Mesodermal cell (in vitro differentiated cells): ENCODE measurements at regions not wholly inside any gene's neighbourhood (a gene's known extent, or its start where the extent isn't known, plus 50 kb on each side); places are given as distances from the start of the nearest gene placed in this dataset.
"Not testable (repeated sequence)": the region's sequence is repeated elsewhere in the genome, so short reads cannot be mapped to it uniquely, and the experiment has no call there.

Source experiments
- H3K27ac ChIP-seq: 2 replicates; pipeline ENCODE4 v1.7.0; 2013; ENCODE audit warnings: mild to moderate bottlenecking, low read depth, low read length, moderate library complexity; ENCODE audit not compliant: severe bottlenecking
- H3K36me3 ChIP-seq: 2 replicates; pipeline ENCODE4 v1.7.1; 2013; ENCODE audit warnings: mild to moderate bottlenecking, low read length, moderate library complexity; ENCODE audit not compliant: control insufficient read depth, insufficient read depth
- H3K4me1 ChIP-seq: one replicate; pipeline ENCODE4 v1.7.1; 2013; ENCODE audit warnings: mild to moderate bottlenecking, low read length; ENCODE audit not compliant: insufficient read depth, control insufficient read depth, poor library complexity, severe bottlenecking
- H3K4me3 ChIP-seq: 2 replicates; pipeline ENCODE4 v1.7.0; 2013; ENCODE audit warnings: low read length, control low read depth, mild to moderate bottlenecking; ENCODE audit not compliant: insufficient read depth, poor library complexity, severe bottlenecking; ENCODE audit errors: extremely low read depth
- H3K9me3 ChIP-seq: 2 replicates; pipeline ENCODE4 v1.7.1; 2013; ENCODE audit warnings: mild to moderate bottlenecking, low read length, moderate library complexity; ENCODE audit not compliant: control insufficient read depth
- WGBS, 2 experiments: methylation state at CpG; one replicate each; pipeline ENCODE4 v1.1.5; 2013; ENCODE audit warnings: missing lambda C conversion rate in 2 of 2; ENCODE audit not compliant: insufficient coverage in 2 of 2; 5-methylcytosine and 5-hydroxymethylcytosine counted together

DNA sequence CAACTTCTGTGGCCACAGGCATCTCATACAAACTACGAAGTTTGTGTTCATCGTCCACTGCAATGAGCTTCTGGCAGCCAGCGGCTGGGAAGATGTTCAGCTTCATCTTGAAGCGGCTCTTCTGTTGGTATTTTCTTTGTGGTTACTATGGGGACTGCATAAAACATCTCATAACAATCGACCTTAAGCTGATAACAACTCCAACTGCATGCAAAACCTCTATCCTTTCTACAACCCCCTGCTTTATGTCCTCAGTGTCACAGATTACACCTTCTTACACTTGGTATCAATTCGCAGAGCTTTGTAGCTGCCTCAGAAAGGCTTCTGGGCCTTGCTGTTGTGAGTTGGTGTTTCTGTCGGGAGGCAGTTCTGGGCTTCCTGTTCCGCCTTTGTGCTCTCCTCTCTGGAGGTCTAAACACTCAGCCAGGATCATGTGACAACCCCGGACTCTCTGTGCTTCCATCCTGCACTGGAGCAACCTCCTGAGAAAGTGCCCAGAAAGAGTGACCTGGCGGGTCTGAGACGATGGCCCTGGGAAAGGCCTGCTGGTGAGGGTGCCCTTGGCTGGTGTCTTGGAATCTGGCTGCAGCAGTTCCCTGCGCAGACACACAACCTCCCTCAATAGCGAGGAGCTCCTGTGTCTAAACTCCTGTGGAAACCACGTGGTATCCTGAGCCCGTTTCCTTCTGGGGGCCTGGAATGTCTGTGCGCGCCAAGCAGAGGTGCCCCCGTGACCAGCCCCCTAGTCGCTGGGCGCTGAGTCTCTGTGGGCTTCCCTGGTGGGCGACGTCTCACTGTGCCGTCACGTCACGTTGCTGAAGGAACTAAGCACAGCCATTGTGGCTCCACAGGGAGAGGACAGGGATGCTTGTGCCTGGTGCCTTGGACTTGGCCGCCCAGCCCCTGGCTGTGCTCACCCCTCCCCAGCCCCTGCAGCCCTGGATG, 339.6 kb downstream of the ADGRD1 start:
- 84 to 87% methylated on average over 19 of the region's 26 CpGs for WGBS, 2 experiments
- H3K9me3 ChIP-seq, H3K4me1 ChIP-seq, H3K36me3 ChIP-seq, H3K4me3 ChIP-seq: not testable (repeated sequence)
- H3K27ac ChIP-seq: peak overlapping the region; percentile 29

DNA sequence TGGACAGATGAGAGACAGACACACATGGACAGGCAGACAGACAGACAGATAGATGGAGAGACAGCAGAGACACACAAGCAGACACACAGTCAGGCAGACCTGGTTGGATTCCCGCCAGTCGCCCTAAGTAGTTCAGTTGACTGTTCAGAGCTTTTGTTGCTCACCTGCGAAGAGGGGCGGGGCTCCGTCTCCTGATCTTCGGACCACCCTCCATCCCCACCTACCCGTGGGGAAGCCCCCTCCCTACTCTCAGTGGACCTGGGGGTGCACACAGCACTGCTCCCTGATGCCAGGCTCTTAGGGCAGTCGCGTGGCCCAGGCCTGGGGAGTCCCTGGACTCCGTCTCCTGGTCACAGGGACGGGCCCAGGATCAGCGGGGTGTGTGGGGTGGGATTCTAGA, 341.0 kb downstream of the ADGRD1 start:
- not testable (repeated sequence) for H3K9me3 ChIP-seq, H3K27ac ChIP-seq, H3K4me3 ChIP-seq, H3K36me3 ChIP-seq, H3K4me1 ChIP-seq
- 92 to 96% methylated on average over 7 of the region's 12 CpGs for WGBS, 2 experiments

DNA sequence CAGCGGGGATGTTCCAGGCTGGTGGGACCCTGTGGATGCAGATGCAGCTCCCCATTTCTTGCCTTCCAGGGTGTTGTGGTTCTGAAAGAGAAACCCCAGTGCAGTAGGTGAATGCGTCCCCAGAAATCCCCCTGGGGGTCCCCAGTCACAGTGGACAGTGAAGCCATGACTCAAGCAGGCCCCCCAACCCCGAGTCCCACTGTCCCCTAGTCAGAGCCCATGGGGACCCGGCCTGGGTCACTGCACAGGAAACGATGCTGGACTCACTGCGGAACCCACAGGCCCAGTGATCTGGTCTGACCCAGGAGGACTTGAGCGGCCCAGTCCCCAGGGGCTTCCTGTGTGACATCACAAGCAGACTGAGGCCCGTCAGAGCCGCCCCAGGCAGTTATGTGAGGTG, 341.4 kb downstream of the ADGRD1 start:
- not testable (repeated sequence) for H3K9me3 ChIP-seq, H3K36me3 ChIP-seq, H3K4me3 ChIP-seq, H3K4me1 ChIP-seq, H3K27ac ChIP-seq
- WGBS, 2 experiments: no CpG with 5 or more reads among the region's 9 CpGs

DNA sequence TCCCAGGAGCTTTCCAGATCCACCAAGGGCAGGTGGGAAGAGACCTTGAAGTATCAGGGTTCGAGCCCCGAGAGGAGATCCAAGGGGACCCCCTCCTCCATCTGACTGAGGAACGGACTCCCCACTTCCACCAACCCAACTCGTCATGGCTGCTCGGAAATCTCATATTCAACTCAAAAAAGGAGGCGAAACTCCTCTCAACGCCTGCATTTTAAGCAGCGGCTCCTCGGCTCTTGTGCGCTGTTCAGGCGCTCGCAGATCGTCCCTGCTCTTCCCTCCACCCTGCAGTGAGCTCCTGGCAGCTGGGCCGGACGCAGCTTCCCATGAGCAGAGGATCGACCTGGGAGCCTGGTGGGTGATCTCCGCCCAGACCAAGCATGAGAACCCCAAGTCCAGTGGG, 341.9 kb downstream of the ADGRD1 start:
- not testable (repeated sequence) for H3K27ac ChIP-seq, H3K9me3 ChIP-seq, H3K4me3 ChIP-seq, H3K4me1 ChIP-seq, H3K36me3 ChIP-seq
- WGBS, 2 experiments: 94 to 96% methylated on average over 7 to 9 of the region's 17 CpGs

DNA sequence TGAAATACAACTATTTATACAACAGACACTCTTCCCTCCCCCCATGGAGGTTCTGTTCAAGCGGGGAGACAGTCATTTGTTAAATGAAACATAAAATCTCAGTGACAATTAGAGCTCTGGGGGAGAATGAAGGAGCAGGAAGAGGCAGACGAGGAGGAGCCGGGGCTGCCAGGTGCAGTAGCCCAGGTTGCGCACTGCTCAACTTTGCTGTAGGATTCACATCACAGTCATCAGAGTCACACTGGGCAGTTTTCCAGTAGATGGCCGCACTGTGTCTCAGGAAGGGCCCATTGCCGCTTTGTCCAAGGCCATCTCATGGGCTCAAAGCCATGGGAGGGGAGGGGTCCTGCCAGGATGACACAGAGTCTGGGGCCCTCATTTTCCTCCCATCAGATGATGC, 342.4 kb downstream of the ADGRD1 start:
- H3K4me3 ChIP-seq, H3K27ac ChIP-seq, H3K4me1 ChIP-seq, H3K9me3 ChIP-seq, H3K36me3 ChIP-seq: not testable (repeated sequence)
- 100% methylated on average over 1 to 3 of the region's 6 CpGs for WGBS, 2 experiments

DNA sequence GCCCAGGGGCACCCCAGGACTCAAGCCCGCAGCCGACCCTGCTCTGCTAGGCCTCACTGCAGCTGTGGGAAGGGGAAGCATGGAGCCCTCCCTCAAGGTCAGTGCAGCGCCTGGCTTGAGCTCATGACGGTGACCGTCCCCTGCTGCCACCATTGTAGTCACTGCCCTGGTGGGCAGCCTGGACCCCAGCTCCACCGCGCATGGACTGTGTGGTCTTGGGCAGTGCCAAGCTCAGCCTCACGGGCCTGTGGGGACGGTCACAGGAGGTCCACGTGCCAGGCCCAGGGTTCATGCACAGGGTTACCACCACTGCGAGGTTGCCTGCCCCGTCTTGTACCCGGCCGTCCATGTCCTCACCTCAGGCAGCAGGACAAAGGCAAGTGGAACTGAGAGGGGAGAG, 342.9 kb downstream of the ADGRD1 start:
- 89 to 100% methylated on average over 2 to 7 of the region's 14 CpGs for WGBS, 2 experiments
- H3K36me3 ChIP-seq, H3K9me3 ChIP-seq, H3K4me3 ChIP-seq, H3K27ac ChIP-seq, H3K4me1 ChIP-seq: not testable (repeated sequence)

DNA sequence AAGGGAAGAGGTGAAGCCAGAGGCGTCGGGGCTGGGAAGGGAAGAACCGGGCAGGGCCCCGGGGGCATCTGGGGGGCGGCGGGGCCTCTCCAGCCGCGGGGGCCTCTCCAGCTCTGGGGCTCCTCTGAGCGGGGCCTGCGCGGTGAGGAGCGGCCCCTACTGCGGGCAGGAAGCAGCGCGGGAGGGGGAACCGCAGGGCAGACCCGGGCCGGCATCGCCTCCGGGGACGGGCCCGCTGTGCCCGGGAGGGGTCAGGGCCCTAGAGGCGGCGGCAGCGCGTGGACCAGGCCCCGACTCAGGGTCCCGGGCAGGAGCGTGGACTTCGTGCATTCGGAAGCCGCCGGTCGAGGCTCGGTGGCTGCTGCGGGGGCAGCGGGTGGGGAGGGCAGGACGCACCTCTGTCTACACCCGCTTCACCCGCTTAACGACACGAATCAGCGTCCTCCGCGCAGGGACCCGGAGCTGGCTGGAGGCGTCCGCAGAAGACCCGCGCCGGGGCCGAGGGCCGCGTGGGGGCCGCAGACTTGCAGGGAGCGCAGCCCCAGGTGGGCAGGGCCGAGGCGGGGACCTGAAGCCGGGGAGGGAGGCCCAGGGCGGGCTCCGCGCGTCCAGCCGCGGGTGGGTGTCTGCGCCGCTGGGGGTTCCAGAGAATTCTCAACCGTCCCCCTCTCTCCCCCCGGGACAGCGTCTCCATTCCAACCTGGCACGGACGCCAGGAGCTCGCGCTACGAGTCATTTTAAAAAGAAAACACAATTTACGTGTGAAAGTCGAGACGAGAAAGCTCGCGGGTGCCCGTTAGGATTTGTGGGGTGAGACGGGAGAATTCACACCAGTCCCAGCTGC, 345.0 kb downstream of the ADGRD1 start:
- H3K4me1 ChIP-seq, H3K9me3 ChIP-seq, H3K27ac ChIP-seq, H3K36me3 ChIP-seq, H3K4me3 ChIP-seq: not testable (repeated sequence)
- no CpG with 5 or more reads among the region's 83 CpGs for WGBS, 2 experiments

DNA sequence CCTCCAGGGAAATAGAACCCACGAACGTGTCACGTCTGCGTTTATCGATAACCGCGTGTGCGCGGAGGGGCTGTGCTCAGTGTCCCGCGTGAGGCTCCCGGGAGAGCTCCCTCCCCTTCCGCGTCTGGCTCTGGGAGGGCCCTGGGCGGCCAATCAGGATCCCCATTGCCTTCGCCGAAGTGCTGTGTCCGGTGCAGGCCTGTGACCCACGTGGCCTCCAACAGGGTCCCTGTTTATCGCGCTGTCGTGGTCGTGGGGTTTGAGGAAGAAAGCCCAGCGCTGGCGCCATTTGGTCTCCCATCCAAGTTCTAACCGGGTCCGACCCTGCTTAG, 345.6 kb downstream of the ADGRD1 start:
- not testable (repeated sequence) for H3K27ac ChIP-seq, H3K4me3 ChIP-seq, H3K4me1 ChIP-seq, H3K9me3 ChIP-seq, H3K36me3 ChIP-seq
- no CpG with 5 or more reads among the region's 27 CpGs for WGBS, 2 experiments

DNA sequence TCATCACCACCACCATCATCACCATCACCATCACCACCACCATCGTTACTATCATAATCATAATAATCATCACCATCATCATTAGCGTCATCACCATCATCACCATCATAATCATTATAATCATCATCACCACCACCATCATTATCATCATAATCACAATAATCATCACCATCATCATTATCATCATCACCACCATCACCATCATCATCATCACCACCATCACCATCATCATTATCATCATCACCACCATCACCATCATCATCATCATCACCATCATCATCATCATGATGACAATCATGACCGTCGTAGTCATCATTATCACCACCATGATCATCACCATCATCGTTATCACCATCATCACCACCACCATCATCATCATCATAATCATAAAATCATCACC, 349.9 kb downstream of the ADGRD1 start:
- not testable (repeated sequence) for H3K4me3 ChIP-seq, H3K27ac ChIP-seq, H3K36me3 ChIP-seq, H3K9me3 ChIP-seq, H3K4me1 ChIP-seq
- 57% methylated on average over 1 of the region's 5 CpGs; no CpG with 5 or more reads in 1 of the 2 experiments for WGBS, 2 experiments

DNA sequence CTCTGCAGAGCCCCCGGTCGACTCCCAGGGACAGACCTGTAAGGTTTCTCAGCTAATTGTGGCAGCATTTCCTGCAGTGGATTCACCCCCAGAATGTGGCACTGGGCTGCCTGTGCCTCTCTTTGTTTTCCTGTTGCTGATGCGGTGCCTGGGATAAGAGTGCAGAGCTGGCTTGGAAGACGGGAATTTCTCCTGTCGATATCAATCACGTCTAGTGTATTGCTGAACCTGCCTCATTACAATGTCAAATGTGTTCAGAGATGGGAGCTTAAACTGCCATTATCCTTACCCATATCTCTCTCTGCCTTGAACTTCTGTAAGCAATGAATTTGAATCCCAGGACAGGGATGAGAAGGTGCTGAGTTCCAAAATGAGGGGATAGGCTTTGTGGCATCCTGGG, 350.9 kb downstream of the ADGRD1 start:
- H3K36me3 ChIP-seq: not testable (repeated sequence)

DNA sequence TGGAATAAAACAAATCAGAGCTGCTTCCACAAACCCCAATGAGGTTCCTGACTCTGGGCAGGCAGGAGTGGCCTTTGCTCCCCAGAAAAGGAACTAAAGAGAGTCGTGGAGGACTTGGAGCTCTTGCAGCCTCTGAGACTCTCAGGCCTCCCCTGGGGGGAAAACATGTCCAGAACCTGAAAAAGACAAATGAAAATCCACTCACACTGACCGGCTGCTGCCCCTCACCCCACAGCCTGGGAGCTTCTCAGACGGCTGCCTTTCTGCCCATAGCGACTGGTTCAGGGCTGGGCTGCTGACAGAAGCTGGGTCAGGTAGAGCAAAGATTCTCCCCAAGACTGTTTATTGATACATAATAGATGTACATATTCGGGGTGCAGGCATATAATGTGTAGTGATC, 356.0 kb downstream of the ADGRD1 start:
- Histone ChIP-seq H3K9me3 (no peaks in the 10 kb centered on the region), H3K4me1 (no peaks in the 10 kb centered on the region), H3K36me3 (no peaks in the 10 kb centered on the region), H3K27ac (no peak overlapping the region), H3K4me3 (no peak overlapping the region)
- WGBS, 2 experiments: 72% methylated on average over 3 of the region's 5 CpGs; no CpG with 5 or more reads in 1 of the 2 experiments

More for the DNA sequence above, 350.9 kb downstream of the ADGRD1 start:
- H3K9me3 ChIP-seq, H3K4me1 ChIP-seq, H3K27ac ChIP-seq, H3K4me3 ChIP-seq: not testable (repeated sequence)
- WGBS, 2 experiments: no CpG with 5 or more reads among the region's 6 CpGs
